SKM-1 (cell line): ENCODE measurements at regions not wholly inside any gene's neighbourhood (a gene's known extent, or its start where the extent isn't known, plus 50 kb on each side); places are given as distances from the start of the nearest gene placed in this dataset.
"Not testable (repeated sequence)": the region's sequence is repeated elsewhere in the genome, so short reads cannot be mapped to it uniquely, and the experiment has no call there.

Source experiments
- DNase-seq: peaks from one replicate; lab custom pipeline; 2025; ENCODE audit not compliant: unreplicated experiment; lab: John Stamatoyannopoulos, UW

GRCh38 chr14:46596236-46596635, 55.3 kb downstream of the RPL10L start:
- no peak for DNase-seq

GRCh38 chr14:46582826-46583225, 68.8 kb downstream of the RPL10L start:
- DNase-seq = no peak

GRCh38 chr14:46581036-46581671, 70.4 kb downstream of the RPL10L start:
- DNase-seq = peak; percentile 2

- no peak for DNase-seq
Observed at GRCh38 chr14:46574978-46575375, 76.6 kb downstream of the RPL10L start.

- DNase-seq = no peak
Observed at GRCh38 chr14:46574221-46574977, 77.2 kb downstream of the RPL10L start.

- no peak for DNase-seq
Observed at GRCh38 chr14:46573498-46573897, 78.1 kb downstream of the RPL10L start.

- no peak for DNase-seq
Observed at GRCh38 chr14:46571970-46572369, 79.6 kb downstream of the RPL10L start.

- not testable (repeated sequence) for DNase-seq
Observed at GRCh38 chr14:46568161-46568560, 83.4 kb downstream of the RPL10L start.

GRCh38 chr14:46550836-46551235, 100.7 kb downstream of the RPL10L start:
- DNase-seq = no peak

GRCh38 chr14:46540986-46541385, 110.6 kb downstream of the RPL10L start:
- DNase-seq = no peak

GRCh38 chr14:46519121-46519520, 132.5 kb downstream of the RPL10L start:
- no peak for DNase-seq

GRCh38 chr14:46508752-46509151, 142.8 kb downstream of the RPL10L start:
- not testable (repeated sequence) for DNase-seq

GRCh38 chr14:46499521-46499920, 152.1 kb downstream of the RPL10L start:
- DNase-seq = no peak

GRCh38 chr14:46496409-46496808, 155.2 kb downstream of the RPL10L start:
- DNase-seq = no peak

- DNase-seq = peak; percentile 13
Observed at GRCh38 chr14:46490238-46490685, 161.3 kb downstream of the RPL10L start.

GRCh38 chr14:46488374-46488773, 163.2 kb downstream of the RPL10L start:
- DNase-seq = no peak

- no peak for DNase-seq
Observed at GRCh38 chr14:46487582-46488350, 163.8 kb downstream of the RPL10L start.

- no peak for DNase-seq
Observed at GRCh38 chr14:46482200-46482599, 169.4 kb downstream of the RPL10L start.

- no peak for DNase-seq
Observed at GRCh38 chr14:46480817-46481216, 170.8 kb downstream of the RPL10L start.

GRCh38 chr14:46472261-46472660, 179.3 kb downstream of the RPL10L start:
- no peak for DNase-seq

- no peak for DNase-seq
Observed at GRCh38 chr14:46464341-46464740, 187.2 kb downstream of the RPL10L start.

- DNase-seq = no peak
Observed at GRCh38 chr14:46451800-46452199, 199.8 kb downstream of the RPL10L start.
